NCI-H345 treated with DMSO at 0.1 percent for 48 hours (cell line): ENCODE measurements at regions not wholly inside any gene's neighbourhood (a gene's known extent, or its start where the extent isn't known, plus 50 kb on each side); places are given as distances from the start of the nearest gene placed in this dataset.
"Not testable (repeated sequence)": the region's sequence is repeated elsewhere in the genome, so short reads cannot be mapped to it uniquely, and the experiment has no call there.

Experiments
- DNase-seq: peaks from one replicate; lab custom pipeline; 2025; ENCODE audit not compliant: unreplicated experiment; lab: John Stamatoyannopoulos, UW

DNA sequence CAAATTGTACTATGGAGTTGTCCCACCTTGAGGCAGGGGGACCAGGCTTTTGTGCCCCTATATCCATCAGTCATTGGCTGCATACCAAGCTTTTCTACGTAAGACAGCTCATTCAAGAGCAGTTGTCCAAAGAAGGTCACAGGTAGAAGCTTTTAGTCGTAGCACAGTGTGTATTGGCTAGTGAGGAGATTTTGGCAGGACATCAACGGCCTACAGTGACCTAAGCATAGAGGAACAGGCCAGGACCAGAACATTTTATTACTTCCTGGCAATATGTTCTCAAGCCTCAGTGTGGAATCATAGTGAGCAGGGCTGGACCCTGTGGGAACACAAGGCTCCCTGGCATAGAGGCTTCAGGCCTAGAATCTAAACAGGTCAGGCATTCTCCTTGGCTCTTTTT lies 105.4 kb upstream of the ANKRD28 start:
- no peak for DNase-seq

- DNase-seq = no peak
These were observed 106.3 kb upstream of the ANKRD28 start for GRCh38 chr3:15903759-15904720.

DNA sequence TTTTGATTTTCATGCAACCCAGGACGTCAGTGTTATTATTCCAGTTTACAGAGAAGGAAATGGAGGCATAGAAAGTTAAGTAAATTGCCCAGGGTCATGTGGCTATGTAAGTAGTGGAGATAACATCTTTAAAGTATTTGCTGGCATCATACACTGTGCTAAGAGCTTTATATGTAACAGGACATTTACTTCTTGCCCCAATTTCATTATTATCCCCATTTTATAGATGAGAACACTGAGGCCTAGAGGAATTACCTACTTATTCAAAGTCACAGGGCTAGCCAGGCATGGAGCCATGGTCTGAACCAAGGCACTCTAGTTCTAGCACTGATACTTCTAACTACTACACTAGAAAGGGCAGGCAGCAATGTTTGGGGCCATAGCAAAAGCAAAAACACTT lies 107.3 kb upstream of the ANKRD28 start:
- no peak for DNase-seq

DNA sequence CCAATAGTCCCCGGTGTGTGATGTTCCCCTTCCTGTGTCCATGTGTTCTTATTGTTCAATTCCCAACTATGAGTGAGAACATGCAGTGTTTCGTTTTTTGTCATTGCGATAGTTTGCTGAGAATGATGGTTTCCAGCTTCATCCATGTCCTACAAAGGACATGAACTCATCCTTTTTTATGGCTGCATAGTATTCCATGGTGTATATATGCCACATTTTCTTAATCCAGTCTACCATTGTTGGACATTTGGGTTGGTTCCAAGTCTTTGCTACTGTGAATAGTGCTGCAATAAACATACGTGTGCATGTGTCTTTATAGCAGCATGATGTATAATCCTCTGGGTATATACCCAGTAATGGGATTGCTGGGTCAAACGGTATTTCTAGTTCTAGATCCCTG lies 109.6 kb upstream of the ANKRD28 start:
- not testable (repeated sequence) for DNase-seq

DNA sequence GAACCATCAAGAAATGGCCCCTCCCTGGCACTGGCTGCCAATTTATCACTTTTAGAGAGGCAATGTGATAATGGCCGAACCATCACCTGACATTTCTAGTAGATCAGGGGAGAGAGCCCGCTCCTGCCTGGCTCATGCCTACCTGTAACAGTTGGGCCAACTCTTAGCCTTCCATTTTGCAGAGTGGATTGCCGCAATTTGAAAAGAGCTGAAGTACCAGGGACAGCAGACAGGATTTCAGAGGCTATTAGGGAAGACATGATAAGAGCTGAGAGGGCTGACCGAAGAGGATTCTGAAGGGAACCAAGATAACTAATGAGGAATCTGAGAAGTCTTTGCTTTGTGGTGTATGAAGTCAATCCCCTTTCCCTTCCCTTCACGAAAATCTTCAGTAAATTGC lies 121.2 kb upstream of the ANKRD28 start:
- DNase-seq = no peak

DNA sequence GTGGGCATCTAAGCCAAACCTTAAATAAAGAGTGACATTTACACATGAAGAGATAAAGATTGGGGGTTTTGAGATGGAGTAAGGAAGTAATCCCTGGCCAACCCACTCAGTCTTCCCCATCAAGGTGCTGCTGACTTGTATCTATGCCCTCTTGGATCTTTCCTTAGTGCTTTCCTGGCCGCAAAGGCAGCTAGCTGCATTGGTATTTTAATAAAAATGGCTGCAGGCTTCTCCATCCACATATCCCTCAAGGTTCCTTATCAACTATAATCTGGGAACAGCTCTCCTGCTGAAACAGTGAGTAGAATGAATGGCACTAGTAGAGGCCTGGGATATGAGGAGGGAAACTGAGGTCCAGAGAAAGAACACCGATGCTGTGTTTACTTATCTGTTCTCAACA lies 122.2 kb upstream of the ANKRD28 start:
- no peak for DNase-seq

DNA sequence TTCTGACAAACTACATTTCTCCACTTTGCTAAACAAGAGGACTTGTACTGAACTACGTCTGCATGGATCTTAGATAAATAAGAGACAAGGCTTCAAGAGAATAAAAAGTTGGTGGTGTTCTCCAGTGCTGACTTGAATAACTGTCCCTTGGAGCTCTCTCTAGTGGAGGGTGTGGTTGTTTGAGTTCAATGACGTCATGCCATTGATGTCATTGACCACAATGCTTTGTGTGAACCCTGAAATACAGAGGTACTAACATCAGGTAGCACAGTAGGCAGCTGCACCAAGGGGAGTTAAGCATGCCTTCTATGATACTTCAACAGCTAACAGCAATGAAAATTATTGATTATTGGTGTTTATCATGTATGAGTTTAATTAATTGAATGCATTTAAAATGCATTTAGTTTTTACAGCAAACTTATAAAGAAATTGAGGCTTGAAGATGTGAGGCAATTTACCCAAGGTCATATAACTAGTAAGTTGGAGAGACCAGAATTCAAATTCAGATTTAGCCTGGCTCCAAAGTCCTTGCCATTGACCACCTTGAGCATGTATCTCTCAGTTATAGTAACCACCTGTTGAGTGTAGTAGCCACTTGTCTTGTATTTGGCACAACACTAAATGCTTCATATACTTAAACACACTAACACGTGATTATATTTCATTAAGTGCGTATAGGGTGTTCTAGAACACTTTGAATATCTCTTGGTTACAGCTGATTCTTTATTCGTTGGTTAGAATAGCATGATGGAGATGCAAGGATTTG lies 126.0 kb upstream of the ANKRD28 start:
- DNase-seq = no peak

GRCh38 chr3:15924914-15925313 lies 127.1 kb upstream of the ANKRD28 start:
- DNase-seq = no peak

DNA sequence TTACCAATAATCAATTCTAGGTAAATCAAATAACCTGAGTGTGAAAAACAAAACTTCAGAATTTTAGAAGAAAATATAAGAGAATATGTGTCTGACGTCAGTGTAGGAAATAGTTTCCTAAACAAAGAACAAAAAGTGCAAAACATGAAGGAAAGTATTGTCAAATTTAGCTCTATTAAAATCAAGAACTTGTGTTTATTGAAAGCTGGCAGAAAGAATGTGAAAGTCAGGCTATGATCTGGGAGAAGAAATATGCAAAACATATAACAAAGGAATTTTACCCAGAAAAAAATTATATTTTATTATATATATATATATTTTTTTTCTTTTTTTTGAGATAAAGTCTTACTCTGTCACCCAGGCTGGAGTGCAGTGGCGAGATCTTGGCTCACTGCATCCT lies 129.1 kb upstream of the ANKRD28 start:
- no peak for DNase-seq

DNA sequence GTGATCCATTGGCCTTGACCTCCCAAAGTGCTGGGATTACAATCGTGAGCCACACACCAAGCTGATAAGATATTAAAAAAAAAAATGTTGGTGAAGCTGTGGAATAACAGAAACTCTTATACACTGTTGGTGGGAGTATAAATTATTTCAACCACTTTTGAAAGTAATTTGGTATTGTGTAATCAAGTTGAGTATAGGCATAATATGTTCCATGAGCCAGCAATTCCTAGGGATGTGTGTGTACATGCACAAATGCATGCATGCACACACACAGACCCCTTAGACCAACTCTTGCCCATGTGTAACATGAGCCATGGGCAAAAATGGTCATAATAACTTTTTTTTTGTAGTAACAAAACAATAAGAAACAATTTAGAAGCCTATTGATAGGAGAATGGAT lies 130.2 kb upstream of the ANKRD28 start:
- no peak for DNase-seq

DNA sequence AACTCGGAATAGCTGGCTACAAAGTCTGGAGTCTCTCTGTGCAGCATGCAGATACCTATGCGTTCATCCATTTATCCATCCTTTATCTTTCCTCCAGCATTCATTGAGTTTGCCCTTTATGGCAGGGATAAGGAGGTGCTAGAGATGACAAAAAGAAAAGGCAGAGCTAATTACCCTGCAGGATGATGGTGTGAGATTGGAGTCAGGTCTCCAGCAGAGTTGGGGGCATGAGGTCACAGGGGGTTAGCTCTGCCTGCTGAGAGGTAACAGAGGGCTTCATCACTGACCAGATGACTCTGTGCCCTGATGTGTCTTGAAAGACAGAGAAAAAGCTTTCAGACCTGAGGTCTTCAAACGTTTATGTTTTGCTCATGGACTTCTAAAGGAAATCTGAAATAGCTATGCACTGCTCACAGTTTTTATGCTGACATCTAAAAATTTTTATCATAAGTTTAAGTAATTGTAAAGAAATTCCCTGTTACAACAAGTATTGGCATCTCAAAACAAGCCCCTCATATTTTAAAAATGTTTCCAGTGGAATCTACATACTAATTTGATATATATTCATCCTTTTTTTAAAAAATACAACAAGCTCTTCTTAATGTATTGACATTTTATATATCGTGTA lies 132.3 kb upstream of the ANKRD28 start:
- DNase-seq = no peak

- no peak for DNase-seq
These were observed 134.8 kb upstream of the ANKRD28 start for GRCh38 chr3:15932348-15933300.

GRCh38 chr3:15933439-15934139 lies 135.8 kb upstream of the ANKRD28 start:
- no peak for DNase-seq

DNA sequence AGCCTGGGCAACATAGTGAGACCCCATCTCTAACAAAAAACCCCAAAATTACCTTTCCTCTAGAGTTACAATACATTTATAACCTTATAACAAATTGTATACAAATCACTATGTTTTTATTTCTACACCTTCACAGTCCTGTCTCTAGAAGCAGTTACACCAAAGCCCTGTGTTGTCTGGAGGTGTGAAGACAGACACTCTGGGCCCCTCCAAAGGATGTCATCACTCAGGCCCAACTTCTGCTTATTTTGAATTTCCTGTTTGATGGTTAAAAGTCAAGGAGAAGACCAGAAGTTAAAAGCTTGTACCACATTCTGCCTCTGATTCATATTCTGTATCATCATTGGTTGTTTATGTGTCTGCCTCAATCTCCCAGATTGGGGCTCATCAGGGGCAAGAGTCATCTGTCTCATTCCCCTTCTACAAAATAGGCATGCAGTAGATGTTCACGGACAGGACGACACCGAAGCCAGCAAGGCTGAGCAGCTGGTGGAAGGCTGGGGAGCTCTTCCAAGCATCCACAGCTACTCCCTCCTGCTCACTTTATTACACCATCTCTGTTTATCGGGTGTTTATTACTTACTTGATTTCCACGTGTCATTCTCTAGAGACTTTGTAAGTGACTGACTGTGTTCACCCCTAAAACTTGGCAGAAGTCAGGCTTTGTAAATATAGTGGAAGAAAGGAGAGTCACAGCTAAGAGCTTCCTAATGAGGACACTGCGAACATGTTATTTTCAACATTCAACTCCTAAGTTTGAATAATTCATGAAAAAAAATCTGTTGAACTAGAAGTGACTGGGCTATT lies 136.8 kb upstream of the ANKRD28 start:
- no peak for DNase-seq

DNA sequence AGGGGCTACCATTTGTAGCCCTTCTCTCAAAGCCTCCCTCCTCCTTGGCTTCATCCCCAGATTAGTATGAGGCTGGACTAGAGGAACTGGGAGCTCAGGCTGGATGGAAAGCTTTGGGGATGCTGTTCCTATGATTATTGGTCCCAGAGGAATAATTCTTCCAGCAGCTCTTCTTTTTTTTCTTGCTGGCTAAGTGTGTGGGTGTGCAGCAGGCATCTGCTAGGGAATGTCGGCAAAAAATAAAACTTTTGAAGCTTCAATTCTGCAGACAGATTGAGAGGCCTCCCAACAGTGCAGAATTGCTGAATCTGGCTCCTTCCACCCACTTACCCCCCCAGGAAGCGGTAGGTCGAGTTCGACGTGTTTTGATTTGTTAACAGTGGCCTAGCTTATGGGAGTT lies 138.5 kb upstream of the ANKRD28 start:
- DNase-seq = no peak

GRCh38 chr3:15940641-15941040 lies 142.9 kb upstream of the ANKRD28 start:
- DNase-seq = no peak

DNA sequence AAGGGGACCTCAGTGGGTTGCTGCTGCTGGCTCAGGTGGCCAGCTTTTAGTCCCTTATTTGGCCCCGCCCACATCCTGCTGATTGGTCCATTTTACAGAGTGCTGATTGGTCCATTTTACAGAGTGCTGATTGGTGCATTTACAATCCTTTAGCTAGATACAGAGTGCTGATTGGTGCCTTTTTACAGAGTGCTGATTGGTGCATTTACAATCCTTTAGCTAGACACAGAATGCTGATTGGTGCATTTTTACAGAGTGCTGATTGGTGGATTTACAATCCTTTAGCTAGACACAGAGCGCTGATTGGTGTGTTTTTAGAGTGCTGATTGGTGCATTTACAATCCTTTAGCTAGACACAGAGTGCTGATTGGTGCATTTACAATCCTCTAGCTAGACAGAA lies 143.7 kb upstream of the ANKRD28 start:
- DNase-seq = not testable (repeated sequence)

DNA sequence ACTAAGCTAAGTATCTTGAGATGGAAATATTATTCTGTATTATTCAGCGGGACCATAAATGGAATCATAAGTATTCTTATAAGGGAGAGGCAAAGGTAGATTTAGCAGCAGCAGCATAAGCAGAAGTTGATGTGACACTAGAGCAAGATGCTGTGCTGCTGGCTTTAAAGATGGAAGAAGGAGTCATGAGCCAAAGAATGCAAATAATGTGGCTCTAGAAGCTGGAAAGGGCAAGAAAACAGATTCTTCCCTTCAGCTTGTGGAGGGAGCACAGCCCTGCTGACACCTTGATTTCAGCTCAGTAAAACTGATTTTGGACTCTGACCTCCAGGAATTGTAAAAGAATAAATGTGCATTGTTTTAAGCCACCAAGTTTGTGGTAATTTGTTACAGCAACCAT lies 144.2 kb upstream of the ANKRD28 start:
- DNase-seq = no peak

GRCh38 chr3:15942462-15942861 lies 144.7 kb upstream of the ANKRD28 start:
- no peak for DNase-seq
